ENCODE measurements at regions not wholly inside any gene's neighbourhood (a gene's known extent, or its start where the extent isn't known, plus 50 kb on each side); places are given as distances from the start of the nearest gene placed in this dataset.

- TF ChIP-seq CTCF (IDR thresholded peaks at IDR 0.05) (no peak), POLR2A (IDR thresholded peaks at IDR 0.05) (no peak)
These were observed 159.1 kb upstream of the SLITRK3 start for GRCh38 chr3:165355316-165355715.
